ENCODE measurements at regions not wholly inside any gene's neighbourhood (a gene's known extent, or its start where the extent isn't known, plus 50 kb on each side); places are given as distances from the start of the nearest gene placed in this dataset.

- TF ChIP-seq POLR2A (IDR thresholded peaks at IDR 0.05; ENCODE audit: low read depth, low read length) (no peak), POLR2AphosphoS5 (IDR thresholded peaks at IDR 0.05; ENCODE audit: low read depth, low read length) (no peak)
Measured at GRCh38 chr1:214958486-214958885, 124.1 kb upstream of the KCNK2 start.
